Endothelial cell of umbilical vein (primary cell): ENCODE measurements at regions not wholly inside any gene's neighbourhood (a gene's known extent, or its start where the extent isn't known, plus 50 kb on each side); places are given as distances from the start of the nearest gene placed in this dataset.

ENCODE experiments used
- BruUV-seq: library from RNA; stranded (reverse); fragments of 400-500 nt; replicated peaks from 2 replicates; lab custom pipeline; 2021; lab: Mats Ljungman, UMichigan
- CTCF ChIA-PET: fragments of 300-600, 350-600 bp; sonication (Branson Sonifier 250); formaldehyde crosslinking; loops from one replicate; lab custom pipeline; 2021; ENCODE audit warnings: antibody characterized with exemption, inconsistent platforms; lab: Charles Lee
- POLR2A ChIA-PET: fragments of 300-600, 350-600 bp; sonication (Branson Sonifier 250); formaldehyde crosslinking; loops from one replicate; lab custom pipeline; 2021; ENCODE audit warnings: antibody characterized with exemption, inconsistent platforms; lab: Charles Lee
- DNase-seq: peaks from one replicate; pipeline ENCODE4 v3.0.0-alpha.2; 2011; ENCODE audit warnings: low read depth, low spot score
- FAIRE-seq: peaks from 2 replicates; lab custom pipeline; 2011; peaks lifted over from hg19 to GRCh38; lab: Jason Lieb, UNC
- H2AFZ ChIP-seq: 2 replicates; pipeline ENCODE4 v1.6.0; 2012; ENCODE audit warnings: low read depth, low read length, control low read depth, inconsistent platforms
- H3K27ac ChIP-seq: 2 replicates; pipeline ENCODE4 v1.5.1; 2011; ENCODE audit warnings: low read depth, mild to moderate bottlenecking, control low read depth, low read length, moderate library complexity; ENCODE audit not compliant: insufficient read depth
- H3K27me3 ChIP-seq, 2 experiments: 2 replicates each; pipeline versions ENCODE4 v1.6.0 to v1.6.1; 2011; ENCODE audit warnings: low read length in 2 of 2, mixed read lengths in 1 of 2; ENCODE audit not compliant: control insufficient read depth in 2 of 2, insufficient read depth in 2 of 2
- H3K36me3 ChIP-seq, 2 experiments: 2 replicates in 1 of 2; 3 replicates in 1 of 2; pipeline ENCODE4 v1.5.1; 2011; ENCODE audit warnings: low read length in 2 of 2, mild to moderate bottlenecking in 1 of 2, moderate library complexity in 1 of 2; ENCODE audit not compliant: control insufficient read depth in 2 of 2, insufficient read depth in 2 of 2; ENCODE audit errors: extremely low read depth in 1 of 2
- H3K4me1 ChIP-seq: 3 replicates; pipeline ENCODE4 v1.5.1; 2011; ENCODE audit warnings: mild to moderate bottlenecking, low read length; ENCODE audit not compliant: control insufficient read depth, insufficient read depth; ENCODE audit errors: extremely low read depth
- H3K4me2 ChIP-seq: 2 replicates; pipeline ENCODE4 v1.6.1; 2011; ENCODE audit warnings: low read length, control low read depth, mixed read lengths; ENCODE audit not compliant: insufficient read depth
- H3K4me3 ChIP-seq, 3 experiments: fragments of 200-600 bp in 1 of 3; sonication (generic), shearing (Covaris generic) in 1 of 3; replicated peaks in 1 of 3; 2 replicates each; pipeline ENCODE4 v1.5.1; 2011 to 2016; ENCODE audit warnings: control low read depth in 3 of 3, low read length in 3 of 3, mild to moderate bottlenecking in 2 of 3, inconsistent platforms in 1 of 3, low read depth in 1 of 3, moderate library complexity in 1 of 3; ENCODE audit not compliant: insufficient read depth in 1 of 3
- H3K79me2 ChIP-seq: 2 replicates; pipeline ENCODE4 v1.6.0; 2012; ENCODE audit warnings: low read length, inconsistent platforms; ENCODE audit not compliant: control insufficient read depth, insufficient read depth
- H3K9ac ChIP-seq: replicated peaks from 2 replicates; pipeline ENCODE3; 2011; ENCODE audit warnings: low read length, control low read depth; ENCODE audit not compliant: insufficient read depth; ENCODE audit errors: extremely low read depth
- H3K9me1 ChIP-seq: replicated peaks from 3 replicates; pipeline ENCODE4 v1.6.0; 2011; ENCODE audit warnings: mild to moderate bottlenecking, low read length; ENCODE audit not compliant: control insufficient read depth, insufficient read depth; ENCODE audit errors: extremely low read depth
- H3K9me3 ChIP-seq: replicated peaks from 2 replicates; pipeline ENCODE4 v1.5.1; 2012; ENCODE audit warnings: low read length, inconsistent platforms; ENCODE audit not compliant: control insufficient read depth, insufficient read depth
- H4K20me1 ChIP-seq: replicated peaks from 2 replicates; pipeline ENCODE3; 2011; ENCODE audit warnings: mild to moderate bottlenecking, low read length; ENCODE audit not compliant: control insufficient read depth, insufficient read depth; ENCODE audit errors: extremely low read depth
- EZH2 ChIP-seq: IDR thresholded peaks from 2 replicates; pipeline ENCODE4 v1.6.1; 2012; ENCODE audit warnings: borderline replicate concordance, low read depth, mild to moderate bottlenecking, moderate library complexity, low read length, inconsistent platforms; ENCODE audit not compliant: severe bottlenecking
- FOS ChIP-seq: IDR thresholded peaks from 2 replicates; pipeline ENCODE4 v1.6.1; 2011; ENCODE audit warnings: mild to moderate bottlenecking, low read length, moderate library complexity, borderline replicate concordance; ENCODE audit not compliant: insufficient read depth
- GATA2 ChIP-seq: IDR thresholded peaks from 2 replicates; pipeline ENCODE4 v1.7.0; 2011; ENCODE audit warnings: low read depth, mild to moderate bottlenecking, moderate library complexity, mixed read lengths, low read length; ENCODE audit not compliant: insufficient read length, insufficient read depth
- JUN ChIP-seq: IDR thresholded peaks from 2 replicates; pipeline ENCODE4 v1.6.1; 2011; ENCODE audit warnings: borderline replicate concordance, low read depth; ENCODE audit not compliant: insufficient read length, insufficient read depth
- MYC ChIP-seq: IDR thresholded peaks from one replicate; pipeline ENCODE4 v1.6.1; 2011; ENCODE audit warnings: mild to moderate bottlenecking, low read depth, low read length
- POLR2A ChIP-seq: IDR thresholded peaks from 2 replicates; pipeline ENCODE4 v1.6.1; 2012; ENCODE audit warnings: low read depth, mild to moderate bottlenecking, control low read depth, low read length
- POLR2AphosphoS5 ChIP-seq: IDR thresholded peaks from 2 replicates; pipeline ENCODE4 v1.6.1; 2012; ENCODE audit warnings: low read depth, mild to moderate bottlenecking, control low read depth, low read length, moderate library complexity; ENCODE audit not compliant: insufficient read depth
- dilution Hi-C: fragments of 300-500 bp; cut with MboI; formaldehyde crosslinking; loops from one replicate; pipeline ENCODE4 v1.15.0; 2019; ENCODE audit warnings: low sequenced_read_pairs; ENCODE audit not compliant: extremely low pct_ligation_motif_present
- intact Hi-C: fragments of 100-400 bp; cut with micrococcal nuclease; formaldehyde crosslinking; loops from one replicate; pipeline ENCODE4 v1.10.0; 2022
- TF ChIP-seq, protein P1 (sequence below): IDR thresholded peaks from 2 replicates; pipeline ENCODE4 v1.6.1; 2011; ENCODE audit not compliant: insufficient read depth, insufficient read length
- TF ChIP-seq, protein P2 (sequence below), 2 donors: IDR thresholded peaks; 1 replicate in 1 of 2; 2 replicates in 1 of 2; pipeline ENCODE4 v1.5.1; 2011; ENCODE audit warnings: low read length in 2 of 2, mild to moderate bottlenecking in 2 of 2, moderate library complexity in 2 of 2, control low read depth in 1 of 2, inconsistent platforms in 1 of 2, low read depth in 1 of 2; ENCODE audit not compliant: insufficient read depth in 1 of 2; ENCODE audit errors: extremely low read depth in 1 of 2

DNA sequence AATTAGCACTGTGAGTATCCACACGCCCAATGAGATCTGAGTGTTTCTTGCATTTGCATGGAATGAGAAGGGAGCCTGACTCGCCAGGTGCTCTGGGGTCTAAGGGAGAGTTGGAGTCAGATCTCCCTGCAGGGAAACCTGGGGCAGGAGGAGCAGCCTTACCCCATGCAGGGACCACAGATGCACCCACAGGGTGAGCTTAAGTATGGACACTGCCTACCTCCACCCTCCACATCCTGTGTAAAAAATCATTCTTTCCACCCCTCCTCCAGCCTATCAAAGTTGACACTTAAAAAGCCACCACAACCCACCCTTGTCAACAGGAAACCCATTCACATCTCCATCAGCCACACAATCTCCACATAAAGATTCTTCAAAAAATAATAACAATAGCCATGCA, 67.0 kb upstream of the IGLL5 start:
- Histone ChIP-seq H2AFZ (no peak overlapping the region), H3K79me2 (no peaks in the 10 kb centered on the region), H3K4me1 (no peaks in the 10 kb centered on the region), H4K20me1 (no peaks in the 10 kb centered on the region), H3K27me3 (no peaks in the 10 kb centered on the region), H3K4me3 (no peak overlapping the region), H3K4me2 (no peak overlapping the region), H3K9me3 (no peaks in the 10 kb centered on the region), H3K9ac (no peak overlapping the region), H3K36me3 (no peaks in the 10 kb centered on the region), H3K9me1 (no peaks in the 10 kb centered on the region), H3K27ac (no peak overlapping the region)
- POLR2A ChIA-PET, result no interaction called here
- CTCF ChIA-PET, result interaction anchor here (1.8 to 3.6 kb wide), 2 partner anchors 11 to 57 kb away, joined by 7 to 25 read pairs; no protein-coding TSS in a partner anchor
- no TSS peak for BruUV-seq
- TF ChIP-seq JUN, result no peak
- no peak for TF ChIP-seq MYC
- dilution Hi-C loops (no loop called here), intact Hi-C loops (no loop called here)
- DNase-seq, result no peak
- no peak for FAIRE-seq

DNA sequence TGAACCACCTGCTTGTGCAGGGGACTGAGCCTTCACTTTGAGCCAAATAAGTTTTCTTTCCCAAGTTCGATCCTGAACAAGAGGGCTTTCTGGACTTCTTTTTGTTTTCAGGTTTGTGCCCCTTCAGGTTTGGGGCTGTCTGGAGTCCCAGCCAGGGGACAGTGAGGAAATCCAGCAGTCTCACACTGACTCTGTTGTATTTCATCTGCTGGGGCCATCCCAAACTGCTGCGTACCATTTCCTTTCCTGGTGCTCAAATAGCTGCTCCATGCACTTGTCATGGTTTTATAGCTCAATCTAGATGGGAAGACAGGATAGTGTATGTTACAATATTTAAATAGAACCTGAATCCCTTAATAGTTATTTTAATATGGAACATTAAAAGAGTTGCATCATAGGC, 66.3 kb upstream of the IGLL5 start:
- Histone ChIP-seq H3K9me1 (no peaks in the 10 kb centered on the region), H3K9ac (no peak overlapping the region), H3K36me3 (no peaks in the 10 kb centered on the region), H3K4me2 (no peak overlapping the region), H3K9me3 (no peaks in the 10 kb centered on the region), H3K4me3 (no peak overlapping the region), H3K79me2 (no peaks in the 10 kb centered on the region), H3K27ac (no peak overlapping the region), H4K20me1 (no peaks in the 10 kb centered on the region), H3K4me1 (no peaks in the 10 kb centered on the region), H3K27me3 (no peaks in the 10 kb centered on the region), H2AFZ (no peak overlapping the region)
- ChIA-PET CTCF (no interaction called here), POLR2A (no interaction called here)
- BruUV-seq, result no TSS peak
- intact Hi-C loops (no loop called here), dilution Hi-C loops (no loop called here)
- DNase-seq (no peak), FAIRE-seq (no peak)
- TF ChIP-seq EZH2, result no peak
- TF ChIP-seq GATA2, result no peak
- TF ChIP-seq MYC, result no peak
- TF ChIP-seq, protein P1, sequence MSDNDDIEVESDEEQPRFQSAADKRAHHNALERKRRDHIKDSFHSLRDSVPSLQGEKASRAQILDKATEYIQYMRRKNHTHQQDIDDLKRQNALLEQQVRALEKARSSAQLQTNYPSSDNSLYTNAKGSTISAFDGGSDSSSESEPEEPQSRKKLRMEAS, result no peak
- TF ChIP-seq POLR2A, result no peak
- TF ChIP-seq POLR2AphosphoS5, result no peak
- TF ChIP-seq JUN, result no peak
- TF ChIP-seq, protein P2, sequence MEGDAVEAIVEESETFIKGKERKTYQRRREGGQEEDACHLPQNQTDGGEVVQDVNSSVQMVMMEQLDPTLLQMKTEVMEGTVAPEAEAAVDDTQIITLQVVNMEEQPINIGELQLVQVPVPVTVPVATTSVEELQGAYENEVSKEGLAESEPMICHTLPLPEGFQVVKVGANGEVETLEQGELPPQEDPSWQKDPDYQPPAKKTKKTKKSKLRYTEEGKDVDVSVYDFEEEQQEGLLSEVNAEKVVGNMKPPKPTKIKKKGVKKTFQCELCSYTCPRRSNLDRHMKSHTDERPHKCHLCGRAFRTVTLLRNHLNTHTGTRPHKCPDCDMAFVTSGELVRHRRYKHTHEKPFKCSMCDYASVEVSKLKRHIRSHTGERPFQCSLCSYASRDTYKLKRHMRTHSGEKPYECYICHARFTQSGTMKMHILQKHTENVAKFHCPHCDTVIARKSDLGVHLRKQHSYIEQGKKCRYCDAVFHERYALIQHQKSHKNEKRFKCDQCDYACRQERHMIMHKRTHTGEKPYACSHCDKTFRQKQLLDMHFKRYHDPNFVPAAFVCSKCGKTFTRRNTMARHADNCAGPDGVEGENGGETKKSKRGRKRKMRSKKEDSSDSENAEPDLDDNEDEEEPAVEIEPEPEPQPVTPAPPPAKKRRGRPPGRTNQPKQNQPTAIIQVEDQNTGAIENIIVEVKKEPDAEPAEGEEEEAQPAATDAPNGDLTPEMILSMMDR (IDR thresholded peaks at IDR 0.05; ENCODE audit: extremely low read depth in 1 of 2, insufficient read depth in 1 of 2, low read depth in 1 of 2, low read length in 2 of 2), result no peak
- no peak for TF ChIP-seq FOS
